Transverse colon (tissue), 4 donors: ENCODE measurements at regions not wholly inside any gene's neighbourhood (a gene's known extent, or its start where the extent isn't known, plus 50 kb on each side); places are given as distances from the start of the nearest gene placed in this dataset.

Experiments used
- CTCF ChIP-seq, 5 experiments: fragments of 200-600 bp in 3 of 5; fragments of 450-650 bp in 2 of 5; sonication (generic) in 3 of 5; IDR thresholded peaks; 1 replicate in 2 of 5; 2 replicates in 3 of 5; pipeline ENCODE4 v1.5.1; 2016 to 2017; ENCODE audit warnings: antibody characterized with exemption in 5 of 5, inconsistent platforms in 3 of 5, mild to moderate bottlenecking in 2 of 5, moderate library complexity in 1 of 5
- EP300 ChIP-seq: sonication (generic); formaldehyde crosslinking; IDR thresholded peaks from one replicate; pipeline ENCODE4 v1.6.1; 2017; ENCODE audit warnings: antibody characterized with exemption, low read depth
- POLR2A ChIP-seq: fragments of 450-650 bp; IDR thresholded peaks from one replicate; pipeline ENCODE4 v1.6.1; 2016; ENCODE audit warnings: antibody characterized with exemption, mild to moderate bottlenecking, moderate library complexity
- POLR2AphosphoS5 ChIP-seq, 3 donors: sonication (generic); formaldehyde crosslinking; IDR thresholded peaks; one replicate each; pipeline ENCODE4 v1.6.1; 2016; ENCODE audit warnings: antibody characterized with exemption in 3 of 3

GRCh38 chr18:51479736-51480135 lies 282.3 kb upstream of the MEX3C start:
- TF ChIP-seq POLR2A (no peak), EP300 (no peak), CTCF (IDR thresholded peaks at IDR 0.05) (no peak), POLR2AphosphoS5 (IDR thresholded peaks at IDR 0.05) (no peak)
